ENCODE measurements at regions not wholly inside any gene's neighbourhood (a gene's known extent, or its start where the extent isn't known, plus 50 kb on each side); places are given as distances from the start of the nearest gene placed in this dataset.

DNA sequence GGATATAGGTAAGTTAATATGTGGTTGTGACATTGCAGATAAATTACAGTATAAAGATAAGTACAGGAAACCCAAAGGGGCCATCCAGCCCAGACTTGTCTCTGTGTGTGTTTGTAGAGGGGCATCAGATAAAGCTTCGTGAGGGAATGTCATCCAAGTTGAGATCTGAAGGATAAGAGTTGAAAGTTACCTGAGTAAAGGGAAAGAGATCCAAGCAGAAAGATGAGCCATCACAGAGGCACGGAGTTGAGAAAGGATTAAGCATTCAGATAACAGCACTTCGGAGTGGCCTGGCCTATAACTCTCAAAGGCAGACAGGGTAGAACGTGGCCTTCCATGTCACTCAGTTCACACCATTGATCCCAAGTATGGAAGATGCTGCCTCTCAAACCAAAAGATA, 749.1 kb downstream of the ADGRL2 start:
- no peak overlapping the region for H3K4me3 ChIP-seq (ENCODE audit: low read depth, low read length)

DNA sequence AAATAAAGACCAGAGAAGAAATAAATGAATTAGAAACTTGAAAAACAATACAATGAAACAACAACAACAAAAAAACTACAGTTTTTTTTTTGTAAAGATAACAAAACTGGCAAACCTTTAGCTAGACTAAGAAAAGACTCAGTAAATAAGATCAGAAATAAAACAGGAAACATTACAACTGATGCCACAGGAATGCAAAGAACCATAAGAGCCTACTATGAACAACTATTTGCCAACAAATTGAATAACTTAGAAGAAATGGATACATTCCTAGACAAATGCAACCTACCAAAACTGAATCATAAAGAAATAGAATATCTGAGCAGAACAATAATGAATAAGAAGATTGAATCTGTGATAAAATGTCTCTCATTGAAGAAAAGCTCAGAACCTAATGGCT, 742.0 kb downstream of the ADGRL2 start:
- H3K4me3 ChIP-seq (ENCODE audit: low read depth, low read length), result no peak overlapping the region

DNA sequence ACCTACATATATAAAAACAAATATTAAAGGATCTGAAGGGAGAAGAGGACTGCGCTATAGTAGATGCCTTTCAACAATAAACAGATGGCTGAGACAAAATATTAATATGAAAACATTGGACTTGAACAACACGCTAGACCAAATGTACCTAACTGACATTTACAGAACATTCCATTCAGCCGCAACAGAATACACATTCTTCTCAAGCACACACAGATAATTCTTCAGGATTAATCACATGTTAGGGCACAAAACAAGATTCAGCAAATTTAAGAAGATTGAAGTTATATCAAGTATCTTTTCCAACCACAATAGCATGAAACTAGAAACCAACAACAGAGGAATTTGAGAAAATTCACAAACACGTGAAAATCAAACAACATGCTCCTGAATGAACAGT, 741.4 kb downstream of the ADGRL2 start:
- H3K4me3 ChIP-seq (ENCODE audit: low read depth, low read length), result no peak overlapping the region

DNA sequence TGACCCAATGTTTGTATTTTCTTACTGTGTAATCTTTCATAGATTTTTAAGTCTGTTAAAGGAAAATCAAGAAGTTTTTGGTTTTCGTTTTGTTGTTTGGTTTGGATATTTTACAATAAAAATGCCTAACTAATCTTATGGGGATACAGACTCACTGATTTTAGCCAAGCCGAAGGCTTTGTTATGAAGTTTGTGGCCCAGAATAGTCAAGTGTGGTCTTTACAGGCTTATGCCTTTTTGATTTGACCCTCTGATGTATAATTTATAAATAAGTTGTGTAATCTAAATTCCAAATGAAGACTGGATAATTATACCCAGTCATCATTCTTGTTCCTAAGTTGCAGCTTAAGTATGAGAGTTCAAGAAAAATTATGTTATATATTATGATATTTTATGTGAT, 739.3 kb downstream of the ADGRL2 start:
- H3K4me3 ChIP-seq (ENCODE audit: low read depth, low read length), result no peak overlapping the region

DNA sequence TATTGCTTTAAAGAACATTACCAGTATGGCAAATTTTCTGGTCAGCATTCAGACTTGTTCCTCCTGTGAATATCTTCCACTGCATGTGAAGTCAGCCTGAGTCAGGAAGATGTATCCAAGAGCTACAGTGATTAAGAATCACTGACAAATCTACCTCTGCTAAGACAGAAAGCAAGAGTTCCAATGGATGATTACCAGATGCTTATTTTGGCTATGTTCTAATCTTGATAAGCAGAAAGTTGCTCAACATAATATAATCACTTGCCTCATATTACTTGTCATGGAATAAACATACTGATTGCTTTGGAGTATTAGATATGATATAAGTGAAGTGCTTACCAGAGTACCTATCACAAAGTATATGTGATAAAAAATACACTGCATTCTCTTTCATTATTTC, 738.1 kb downstream of the ADGRL2 start:
- H3K4me3 ChIP-seq (ENCODE audit: low read depth, low read length), result no peak overlapping the region

DNA sequence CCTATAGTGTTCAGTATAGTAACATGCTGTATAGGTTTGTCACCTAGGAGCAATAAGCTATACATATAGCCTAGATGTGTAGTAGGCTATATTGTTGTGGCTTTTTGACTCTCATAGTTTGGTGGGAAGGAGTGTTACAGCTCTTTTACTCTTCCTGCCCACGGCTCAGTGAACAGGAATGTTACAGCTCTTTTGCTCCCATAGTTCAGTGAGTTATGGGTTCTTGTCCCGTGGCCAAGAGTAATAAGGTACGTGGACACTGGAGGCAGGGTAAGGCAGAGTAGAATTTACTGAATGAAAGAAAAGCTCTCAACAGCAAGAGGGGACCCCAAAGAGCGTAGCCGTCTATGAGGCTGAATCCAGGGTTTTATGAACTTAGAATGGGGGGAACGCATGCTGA, 734.3 kb downstream of the ADGRL2 start:
- H3K4me3 ChIP-seq (ENCODE audit: low read depth, low read length), result no peak overlapping the region

DNA sequence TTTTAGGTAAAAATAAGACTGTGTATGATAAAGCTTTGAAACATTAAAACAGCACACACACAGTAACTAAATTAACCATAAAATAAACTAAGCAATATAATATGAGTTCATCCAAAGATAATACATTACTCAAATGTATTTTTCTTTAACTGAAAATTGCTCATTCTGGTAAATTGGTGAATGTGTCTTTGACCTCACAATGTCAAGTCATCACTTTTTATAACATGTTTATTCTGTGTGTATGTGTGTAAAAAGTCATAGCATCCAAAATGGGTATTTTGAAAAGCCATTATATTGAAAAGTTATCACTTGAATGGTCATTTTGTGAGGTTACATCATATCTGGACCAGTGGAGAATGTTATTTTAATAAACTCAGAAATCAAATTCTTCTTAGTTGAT, 724.6 kb downstream of the ADGRL2 start:
- no peak overlapping the region for H3K4me3 ChIP-seq (ENCODE audit: low read depth, low read length)

DNA sequence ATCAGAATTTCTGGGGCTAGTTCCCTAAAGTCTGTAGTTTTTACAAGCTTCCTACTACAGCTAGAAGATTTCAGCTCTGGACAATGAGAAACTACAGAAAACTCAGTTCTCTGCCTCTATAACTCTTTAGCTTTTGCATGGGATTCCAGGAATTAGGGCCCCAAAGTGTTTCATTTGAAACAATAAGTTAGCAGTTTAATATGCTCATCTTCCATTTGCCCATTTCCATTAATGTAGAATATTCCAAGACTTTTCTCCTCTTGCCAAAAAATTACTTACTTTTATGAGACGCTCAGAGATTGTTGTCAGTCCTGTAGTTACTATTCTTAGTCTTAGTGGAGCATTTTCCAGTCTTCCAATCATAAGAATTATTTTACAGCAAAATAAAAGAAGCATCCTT, 719.9 kb downstream of the ADGRL2 start:
- H3K4me3 ChIP-seq (ENCODE audit: low read depth, low read length), result no peak overlapping the region

DNA sequence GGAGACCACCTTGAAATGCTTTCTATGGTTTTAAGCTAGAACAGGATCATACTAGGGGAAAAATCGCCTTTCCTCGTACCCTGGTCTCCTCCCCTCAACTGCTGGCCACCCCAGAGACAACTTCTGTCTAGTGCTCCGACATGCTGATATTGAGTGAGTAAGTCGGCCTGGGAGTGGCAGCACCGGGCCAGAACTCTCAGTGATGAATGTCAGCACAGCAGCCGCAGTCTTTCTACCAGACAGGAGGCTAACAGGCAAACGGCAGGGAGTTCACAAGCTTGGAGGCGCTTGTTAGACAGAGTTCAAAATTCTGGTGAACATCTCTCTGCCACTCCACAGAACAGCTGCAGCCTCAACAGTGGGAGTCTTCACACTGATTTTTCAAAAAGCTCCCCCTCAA, 716.9 kb downstream of the ADGRL2 start:
- H3K4me3 ChIP-seq (ENCODE audit: low read depth, low read length), result no peak overlapping the region

DNA sequence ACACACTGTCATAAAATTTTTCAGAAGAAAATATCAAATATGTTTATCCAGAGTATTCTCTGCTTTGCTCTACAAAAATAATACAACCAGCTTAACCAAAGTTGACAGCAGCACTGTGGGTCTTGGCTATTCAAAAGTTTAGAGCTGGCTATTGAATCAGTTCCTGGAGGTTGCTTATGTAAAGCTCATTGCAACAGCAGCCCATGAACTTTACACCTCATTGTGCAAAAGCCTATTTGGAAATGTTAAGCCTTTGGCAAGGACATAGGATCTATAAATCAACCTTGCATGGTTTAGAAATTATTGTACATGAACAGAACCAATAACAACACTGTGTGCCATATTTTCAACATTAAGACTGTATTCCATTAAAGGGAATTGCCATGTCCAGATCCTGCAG, 714.9 kb downstream of the ADGRL2 start:
- no peak overlapping the region for H3K4me3 ChIP-seq (ENCODE audit: low read depth, low read length)

DNA sequence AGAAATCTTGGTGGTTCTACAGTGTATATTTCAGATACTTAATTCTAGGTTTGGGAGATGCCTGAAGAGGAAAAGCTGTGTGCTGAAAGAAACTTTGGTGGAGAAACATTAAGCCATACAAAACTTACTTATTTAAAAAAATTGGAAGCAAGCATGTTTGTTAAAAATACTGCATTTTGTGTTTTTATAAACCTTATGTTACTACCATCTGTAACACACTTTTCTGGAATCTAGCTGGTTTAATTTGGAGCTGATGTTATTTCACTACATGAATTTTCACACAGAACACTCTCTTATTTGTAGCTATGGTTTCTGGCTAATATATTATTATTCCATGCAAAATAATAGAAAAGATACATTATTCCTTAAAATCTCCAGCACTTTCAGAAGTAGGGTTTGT, 710.7 kb downstream of the ADGRL2 start:
- no peak overlapping the region for H3K4me3 ChIP-seq (ENCODE audit: low read depth, low read length)

DNA sequence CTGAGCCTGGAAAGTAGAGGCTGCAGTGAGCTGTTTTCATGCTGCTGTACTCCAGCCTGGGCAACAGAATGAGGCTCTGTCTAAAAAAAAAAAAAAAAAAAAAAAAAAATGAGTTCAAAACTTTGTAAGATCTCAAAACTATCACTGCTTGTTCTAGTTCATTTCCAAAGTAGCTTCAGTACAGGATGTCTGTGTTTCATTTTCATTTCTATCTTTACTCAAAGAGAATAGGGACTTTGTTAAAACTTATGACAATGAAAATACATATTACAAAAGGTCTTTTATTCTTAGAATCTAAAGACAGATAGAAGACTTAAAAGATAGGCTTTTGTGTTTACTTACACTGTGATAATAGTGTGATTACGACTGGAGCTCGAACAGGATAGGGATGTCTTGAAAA, 709.7 kb downstream of the ADGRL2 start:
- no peak overlapping the region for H3K4me3 ChIP-seq (ENCODE audit: low read depth, low read length)

DNA sequence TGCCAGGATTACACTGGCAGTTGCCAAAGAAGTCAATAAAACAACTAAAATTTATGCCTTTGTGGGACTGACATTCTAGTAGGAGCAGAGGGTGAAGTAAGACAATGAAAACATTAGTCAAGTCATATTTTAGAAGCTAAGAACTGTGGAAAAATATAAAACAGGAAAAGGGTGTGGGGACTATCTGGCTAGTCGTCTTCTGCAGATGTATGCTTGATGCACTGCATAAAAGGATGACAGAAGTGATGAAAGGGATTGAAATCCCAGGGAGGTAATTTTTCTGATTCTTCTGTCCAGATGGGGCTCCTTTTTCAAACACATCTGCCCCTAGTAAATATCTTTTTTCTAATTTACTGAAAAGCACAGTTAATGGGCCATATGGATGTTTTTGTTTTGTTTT, 706.3 kb downstream of the ADGRL2 start:
- H3K4me3 ChIP-seq (ENCODE audit: low read depth, low read length), result no peak overlapping the region

DNA sequence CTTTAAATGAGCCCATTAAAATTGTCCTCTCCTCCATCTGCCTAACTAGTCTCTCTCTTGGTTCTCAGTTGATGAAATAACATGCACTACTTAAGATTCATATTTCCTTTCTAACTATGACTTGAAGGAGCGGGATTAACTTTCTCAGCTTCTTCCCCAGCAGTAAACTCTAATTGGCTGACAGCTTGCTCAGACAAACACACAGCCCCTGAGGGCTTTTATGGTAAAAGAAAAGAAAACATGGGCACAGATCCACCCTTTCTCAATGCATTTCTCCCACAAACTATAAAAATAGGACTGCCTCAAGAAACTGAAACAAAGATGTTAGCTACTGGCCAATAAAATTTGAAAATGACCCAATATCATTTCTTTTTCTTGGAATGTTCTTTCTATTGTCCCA, 703.1 kb downstream of the ADGRL2 start:
- H3K4me3 ChIP-seq (ENCODE audit: low read depth, low read length), result no peak overlapping the region

DNA sequence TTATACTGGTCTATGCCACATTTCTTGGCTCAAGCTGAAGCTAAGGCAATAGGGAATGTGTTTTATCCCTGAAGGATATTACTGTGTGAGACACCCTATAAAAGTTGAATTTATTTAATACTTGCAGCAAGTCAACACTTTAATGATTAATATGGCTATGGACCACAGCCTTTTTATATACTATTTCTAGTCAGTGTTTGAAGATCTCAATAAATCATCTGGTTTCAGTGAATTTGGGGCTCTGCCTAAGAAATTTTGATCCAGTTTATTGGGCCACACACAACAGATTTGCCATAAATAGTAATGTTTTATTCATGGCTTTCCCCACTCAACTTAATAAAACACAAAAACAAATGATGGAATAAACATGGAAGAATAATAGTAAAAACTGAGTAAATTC, 698.3 kb downstream of the ADGRL2 start:
- H3K4me3 ChIP-seq (ENCODE audit: low read depth, low read length), result no peak overlapping the region

DNA sequence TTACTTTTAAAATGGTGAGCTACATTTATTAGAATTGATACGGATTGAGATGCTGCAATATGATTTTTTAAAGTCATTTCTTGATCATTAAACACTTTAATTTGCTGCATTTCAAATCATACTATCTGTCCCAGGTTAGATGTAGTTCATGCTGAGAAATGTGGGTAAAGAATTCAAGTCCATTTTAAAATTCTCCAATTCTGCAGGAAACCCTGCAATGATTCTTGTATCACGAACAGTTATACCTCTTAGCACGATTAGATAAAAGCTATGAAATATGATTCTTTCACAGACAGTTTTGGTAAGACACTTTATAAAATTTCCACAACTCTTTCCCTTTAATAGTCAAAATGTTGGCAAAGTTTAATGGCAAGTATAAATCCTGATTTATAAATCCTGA, 693.4 kb downstream of the ADGRL2 start:
- no peak overlapping the region for H3K4me3 ChIP-seq (ENCODE audit: low read depth, low read length)

DNA sequence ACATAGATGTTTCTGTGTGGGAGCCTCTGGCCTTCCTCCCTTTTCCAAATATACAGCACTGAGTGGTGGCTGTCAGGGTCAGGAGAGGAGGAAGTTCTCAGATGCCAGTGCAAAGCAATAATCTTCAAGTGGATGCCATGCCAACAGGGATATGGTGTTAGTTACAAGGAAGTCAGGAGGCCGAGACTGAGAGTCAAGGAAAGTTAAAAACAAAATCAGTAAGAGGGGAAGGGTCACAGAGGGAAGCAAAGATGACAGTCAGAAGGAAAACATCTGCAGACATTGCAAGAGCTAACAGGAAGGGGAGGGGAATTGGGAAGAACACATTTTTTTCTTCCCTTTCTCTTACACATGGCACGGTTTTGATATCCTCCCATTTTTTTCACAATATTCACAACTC, 691.4 kb downstream of the ADGRL2 start:
- no peak overlapping the region for H3K4me3 ChIP-seq (ENCODE audit: low read depth, low read length)

DNA sequence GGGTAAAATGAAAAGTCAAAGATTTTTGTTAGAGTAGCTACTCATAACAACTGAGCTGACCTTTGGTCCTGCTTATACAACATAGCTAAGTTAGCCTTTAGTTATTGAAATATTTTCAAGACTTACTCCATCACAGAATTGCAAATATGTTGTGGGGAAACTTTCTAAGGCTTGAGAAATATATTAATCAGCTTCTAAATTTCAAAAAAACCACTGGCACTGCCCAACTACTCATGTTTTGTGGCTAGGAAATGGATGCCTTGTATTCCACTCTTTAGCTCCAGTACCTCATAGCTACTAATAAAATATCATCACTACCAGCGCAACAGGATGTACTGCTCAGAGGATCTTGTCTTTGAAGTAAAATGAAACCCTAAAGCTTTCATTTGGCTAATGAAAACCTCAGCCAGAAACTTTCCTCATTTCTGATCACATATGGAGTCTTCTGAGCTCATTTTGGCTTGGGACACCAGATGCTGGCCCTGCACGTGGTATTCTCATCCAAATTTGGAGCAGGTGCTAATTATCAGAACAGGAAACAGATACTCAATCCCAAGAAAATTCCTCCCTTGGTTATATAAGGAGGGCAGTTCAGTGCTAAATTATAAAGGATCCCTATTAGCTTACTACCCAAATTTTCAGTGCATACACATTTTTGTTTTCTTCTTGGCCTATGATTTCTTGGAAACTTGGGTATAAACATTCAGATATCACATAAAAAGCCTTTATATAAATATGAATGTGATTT, 690.7 kb downstream of the ADGRL2 start:
- H3K4me3 ChIP-seq (ENCODE audit: low read depth, low read length), result no peak overlapping the region

DNA sequence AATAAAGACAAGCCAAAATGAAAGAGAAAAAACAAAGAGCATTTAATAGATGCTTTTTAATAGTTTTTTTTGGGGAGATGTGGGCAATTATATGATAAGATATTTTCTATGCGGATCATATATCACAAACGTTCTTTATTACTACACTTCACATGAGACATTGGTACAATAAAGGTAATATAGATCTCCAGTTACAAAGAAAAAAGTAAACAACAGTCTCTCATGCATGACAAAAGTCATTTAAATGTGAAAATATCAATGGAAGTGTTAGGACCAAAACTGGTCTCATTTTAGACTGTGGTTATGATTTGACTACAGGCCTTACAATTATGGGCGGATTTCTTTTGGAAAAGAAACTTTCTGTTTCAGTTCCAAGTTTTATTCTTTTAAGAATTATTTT, 687.0 kb downstream of the ADGRL2 start:
- H3K4me3 ChIP-seq (ENCODE audit: low read depth, low read length), result no peak overlapping the region

DNA sequence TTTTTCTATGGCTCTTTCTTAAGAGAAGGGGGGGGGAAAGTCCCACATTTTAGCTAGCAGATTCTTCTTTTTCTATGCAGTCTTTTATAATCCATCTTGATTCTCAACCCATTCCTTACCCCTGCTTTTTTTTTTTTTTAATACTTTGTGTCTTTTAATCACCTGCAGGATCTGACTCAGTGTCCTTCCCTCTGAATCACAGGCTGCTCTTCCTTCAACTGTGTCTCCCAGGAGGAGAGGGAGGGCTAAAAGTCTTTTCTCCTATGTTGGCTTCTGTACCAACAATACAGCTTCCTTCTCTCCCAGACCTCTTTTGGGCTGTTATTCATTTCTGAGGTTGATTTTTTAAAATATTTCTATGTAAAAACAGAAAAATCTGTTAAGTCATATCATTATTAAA, 686.2 kb downstream of the ADGRL2 start:
- no peak overlapping the region for H3K4me3 ChIP-seq (ENCODE audit: low read depth, low read length)

DNA sequence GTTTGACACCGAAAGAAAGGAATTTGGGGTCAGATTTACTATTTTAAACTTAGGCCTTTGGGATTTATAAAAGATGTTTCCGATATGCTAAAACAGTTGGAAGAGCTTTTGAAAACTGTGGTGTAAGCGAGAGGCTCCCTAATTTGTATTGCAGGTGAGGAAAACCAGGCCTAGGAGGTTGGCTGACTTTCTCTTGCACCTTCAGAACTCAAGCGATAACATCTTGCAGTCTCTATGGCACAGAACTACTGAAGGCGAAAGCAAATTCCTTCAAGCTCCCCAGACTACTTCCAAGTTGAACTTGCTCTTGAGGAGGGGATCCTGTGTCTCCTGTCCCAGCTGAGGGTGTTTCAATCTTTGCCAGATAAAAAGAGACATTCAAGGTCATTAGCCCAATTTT, 685.7 kb downstream of the ADGRL2 start:
- no peak overlapping the region for H3K4me3 ChIP-seq (ENCODE audit: low read depth, low read length)

DNA sequence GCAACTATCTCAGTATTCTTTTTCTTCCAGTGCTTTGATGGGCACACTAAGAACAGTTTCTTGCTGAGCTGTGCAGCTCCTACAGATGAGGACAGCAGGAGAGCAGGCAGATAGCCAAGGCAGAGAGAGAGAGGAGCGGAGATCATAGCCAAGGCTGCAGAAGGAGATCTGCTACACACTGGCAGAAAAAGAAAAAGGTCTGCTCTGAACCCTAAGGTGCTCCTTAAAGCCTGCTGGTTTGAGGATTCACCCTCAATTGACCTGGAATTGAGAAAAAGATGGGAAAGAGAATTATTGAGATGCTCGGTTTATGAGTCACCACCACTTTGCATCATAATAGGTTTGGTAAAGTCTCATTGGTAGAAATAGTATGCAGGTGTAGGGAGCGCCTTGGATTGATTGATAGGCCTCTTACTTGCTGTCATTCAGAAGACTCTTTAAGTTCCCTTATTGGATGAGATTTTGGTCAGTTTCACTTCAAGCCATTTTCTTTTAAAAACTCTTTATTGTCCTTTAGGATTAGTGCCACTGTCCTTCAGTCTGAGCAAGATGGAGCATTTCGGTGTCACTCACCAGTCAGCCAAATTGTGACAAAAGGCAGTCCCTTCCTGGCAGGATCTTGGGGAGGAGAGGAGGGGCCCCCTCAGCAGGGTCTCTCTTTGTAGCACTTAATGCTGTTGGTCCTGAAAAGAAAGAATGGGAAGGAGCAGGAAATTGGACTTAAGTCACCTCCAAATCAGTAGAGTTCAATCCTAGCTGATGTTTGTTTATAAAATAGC, 685.0 kb downstream of the ADGRL2 start:
- H3K4me3 ChIP-seq (ENCODE audit: low read depth, low read length), result no peak overlapping the region

DNA sequence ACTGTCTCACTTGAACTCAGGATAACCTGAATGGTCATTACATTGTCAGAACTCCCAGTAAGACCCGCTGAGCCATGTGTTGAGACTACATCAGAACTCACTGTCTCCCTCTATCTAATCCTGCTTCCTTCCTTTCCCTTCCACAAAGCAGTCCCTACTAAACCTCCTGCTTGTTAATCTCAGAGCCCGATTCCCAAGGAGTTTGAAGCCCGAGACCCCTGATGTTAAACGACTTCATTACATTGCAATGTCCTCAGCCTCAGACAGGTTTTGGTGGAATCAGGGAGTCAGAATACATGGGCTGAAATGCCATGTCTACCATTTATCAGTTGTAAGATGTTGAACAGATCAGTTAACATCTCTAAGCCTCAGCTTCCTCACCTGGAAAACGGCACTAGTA, 682.4 kb downstream of the ADGRL2 start:
- no peak overlapping the region for H3K4me3 ChIP-seq (ENCODE audit: low read depth, low read length)
